ENCODE measurements at regions not wholly inside any gene's neighbourhood (a gene's known extent, or its start where the extent isn't known, plus 50 kb on each side); places are given as distances from the start of the nearest gene placed in this dataset.

DNA sequence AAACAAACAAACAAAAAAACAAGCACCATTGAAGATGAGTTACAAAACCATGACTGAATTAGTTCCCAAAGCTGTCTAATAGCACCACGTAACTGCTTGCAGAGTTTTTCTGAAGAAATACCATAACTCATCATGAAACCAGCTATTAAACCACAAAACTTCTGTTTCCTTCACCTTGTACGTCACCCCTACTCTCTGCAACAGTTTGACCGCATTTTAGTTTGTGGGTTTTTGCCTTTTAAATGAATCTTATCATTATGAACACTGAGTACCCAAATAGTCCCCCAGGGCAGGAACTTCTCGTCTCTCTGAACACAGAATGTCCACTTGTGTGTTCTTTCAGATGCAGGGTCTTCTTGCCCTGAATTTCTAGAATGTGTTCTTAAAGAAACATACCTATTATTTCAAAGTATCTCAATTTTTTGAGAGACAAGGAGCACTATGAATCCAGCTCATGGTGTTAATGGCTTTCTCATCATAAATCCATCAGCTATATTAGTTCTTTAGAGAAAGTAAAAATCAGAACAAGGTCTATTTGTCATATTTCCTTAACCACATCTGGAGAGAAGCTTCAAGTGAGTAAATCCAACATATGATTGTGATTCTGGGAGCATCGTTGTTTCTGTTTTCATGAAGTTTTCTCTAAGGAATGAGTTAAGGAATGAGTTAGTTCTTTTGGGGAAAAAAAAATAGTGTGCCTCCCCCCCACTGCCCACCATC, 210.6 kb downstream of the AUH start:
- H3K4me1 ChIP-seq (ENCODE audit: control insufficient read depth in 2 of 2, insufficient read depth in 2 of 2, low read length in 2 of 2): peaks cover 23 to 49% of the 10 kb centered on the region in 2 donors
- H3K9me3 ChIP-seq (ENCODE audit: control extremely low read depth in 1 of 3, control insufficient read depth in 2 of 3, insufficient read depth in 1 of 3, low read length in 2 of 3): peaks cover 0 to 12% (median 0%) of the 10 kb centered on the region in 3 donors
- H3K27ac ChIP-seq (ENCODE audit: low read length in 2 of 2): no peak overlapping the region
- CTCF ChIA-PET: interaction anchor here (0.6 to 1.6 kb wide), 6 partner anchors 12 to 275 kb away, joined by 3 to 4 read pairs (median 4); no protein-coding TSS in a partner anchor
- POLR2A ChIA-PET: interaction anchor here (0.5 to 0.7 kb wide), 3 partner anchors 37 to 340 kb away, joined by 3 to 4 read pairs (median 3); no protein-coding TSS in a partner anchor
- H3K79me2 ChIP-seq (ENCODE audit: control insufficient read depth, insufficient read depth, low read length): no peaks in the 10 kb centered on the region
- intact Hi-C loops (cut with micrococcal nuclease): loop anchor here (1.0 to 5.0 kb wide), 4 partner anchors 13 to 562 kb away; partner anchors contain the start of gene NFIL3
- Mint-ChIP-seq H3K4me3 (peak overlapping the region; percentile 44), H3K27me3 (peaks cover 5% of the 10 kb centered on the region), H3K4me1 (peaks cover 45% of the 10 kb centered on the region), H3K9me3 (ENCODE audit: insufficient read depth) (peaks cover 3% of the 10 kb centered on the region), H3K27ac (peak overlapping the region; percentile 61)
- WGBS (ENCODE audit: insufficient coverage): 0% methylated on average over 2 of the region's 5 CpGs
- H4K20me1 ChIP-seq (ENCODE audit: control insufficient read depth, insufficient read depth, low read length, poor library complexity, severe bottlenecking): no peaks in the 10 kb centered on the region
- ATAC-seq (ENCODE audit: low read depth) (peak; percentile 77), DNase-seq (peak; percentile 81)
- no peaks in the 10 kb centered on the region for H3K27me3 ChIP-seq (replicated peaks in 1 of 4; ENCODE audit: control extremely low read depth in 1 of 4, control insufficient read depth in 3 of 4, insufficient read depth in 4 of 4, low read length in 3 of 4)
- no peak overlapping the region for H2AFZ ChIP-seq (ENCODE audit: insufficient read depth, low read depth, low read length, poor library complexity, severe bottlenecking)
- peak overlapping the region; percentile 26 for H3K4me2 ChIP-seq (replicated peaks; ENCODE audit: low read depth, low read length, poor library complexity, severe bottlenecking)
- H3K4me3 ChIP-seq (ENCODE audit: control extremely low read depth in 1 of 5, extremely low read depth in 1 of 5, insufficient read depth in 1 of 5, low read depth in 2 of 5, low read length in 4 of 5): no peak overlapping the region
- no peaks in the 10 kb centered on the region for H3K36me3 ChIP-seq (replicated peaks in 1 of 2; ENCODE audit: control extremely low read depth in 1 of 2, control insufficient read depth in 1 of 2, extremely low read depth in 1 of 2, insufficient read depth in 2 of 2, low read length in 1 of 2)
- TF ChIP-seq, protein P1, sequence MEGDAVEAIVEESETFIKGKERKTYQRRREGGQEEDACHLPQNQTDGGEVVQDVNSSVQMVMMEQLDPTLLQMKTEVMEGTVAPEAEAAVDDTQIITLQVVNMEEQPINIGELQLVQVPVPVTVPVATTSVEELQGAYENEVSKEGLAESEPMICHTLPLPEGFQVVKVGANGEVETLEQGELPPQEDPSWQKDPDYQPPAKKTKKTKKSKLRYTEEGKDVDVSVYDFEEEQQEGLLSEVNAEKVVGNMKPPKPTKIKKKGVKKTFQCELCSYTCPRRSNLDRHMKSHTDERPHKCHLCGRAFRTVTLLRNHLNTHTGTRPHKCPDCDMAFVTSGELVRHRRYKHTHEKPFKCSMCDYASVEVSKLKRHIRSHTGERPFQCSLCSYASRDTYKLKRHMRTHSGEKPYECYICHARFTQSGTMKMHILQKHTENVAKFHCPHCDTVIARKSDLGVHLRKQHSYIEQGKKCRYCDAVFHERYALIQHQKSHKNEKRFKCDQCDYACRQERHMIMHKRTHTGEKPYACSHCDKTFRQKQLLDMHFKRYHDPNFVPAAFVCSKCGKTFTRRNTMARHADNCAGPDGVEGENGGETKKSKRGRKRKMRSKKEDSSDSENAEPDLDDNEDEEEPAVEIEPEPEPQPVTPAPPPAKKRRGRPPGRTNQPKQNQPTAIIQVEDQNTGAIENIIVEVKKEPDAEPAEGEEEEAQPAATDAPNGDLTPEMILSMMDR (IDR thresholded peaks at IDR 0.05): no peak
- no peak for TF ChIP-seq EZH2 (IDR thresholded peaks at IDR 0.05; ENCODE audit: borderline replicate concordance, insufficient read depth, low read depth, low read length, poor library complexity, severe bottlenecking)
- H3K9ac ChIP-seq (ENCODE audit: low read length): no peak overlapping the region

DNA sequence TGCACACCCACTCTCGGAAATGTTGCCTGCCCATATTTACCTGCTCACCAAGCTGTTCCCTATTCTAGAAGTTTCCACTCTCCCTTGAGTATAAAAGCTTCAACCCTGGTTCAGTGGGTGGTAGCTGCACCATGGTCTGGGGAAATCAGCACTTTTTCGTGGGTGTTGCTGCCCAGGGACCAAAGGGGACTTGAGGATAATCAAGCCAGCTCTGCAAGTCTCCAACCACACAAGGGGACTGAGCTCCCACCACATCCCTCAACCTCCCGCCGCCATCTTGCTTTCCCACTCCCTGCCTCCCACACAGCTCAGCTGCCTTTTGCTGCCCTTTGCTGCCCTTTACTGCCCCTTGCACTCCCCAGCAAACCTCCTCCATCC, 210.0 kb downstream of the AUH start:
- Histone ChIP-seq H3K4me3 (ENCODE audit: control extremely low read depth in 1 of 5, extremely low read depth in 1 of 5, insufficient read depth in 1 of 5, low read depth in 2 of 5, low read length in 4 of 5) (no peak overlapping the region), H3K4me1 (ENCODE audit: control insufficient read depth in 2 of 2, insufficient read depth in 2 of 2, low read length in 2 of 2) (peaks cover 23 to 45% of the 10 kb centered on the region in 2 donors), H3K79me2 (ENCODE audit: control insufficient read depth, insufficient read depth, low read length) (no peaks in the 10 kb centered on the region), H3K27me3 (replicated peaks in 1 of 4; ENCODE audit: control extremely low read depth in 1 of 4, control insufficient read depth in 3 of 4, insufficient read depth in 4 of 4, low read length in 3 of 4) (no peaks in the 10 kb centered on the region), H3K4me2 (replicated peaks; ENCODE audit: low read depth, low read length, poor library complexity, severe bottlenecking) (peak overlapping the region; percentile 26), H3K27ac (ENCODE audit: low read length in 2 of 2) (no peak overlapping the region), H3K9ac (ENCODE audit: low read length) (no peak overlapping the region), H3K9me3 (ENCODE audit: control extremely low read depth in 1 of 3, control insufficient read depth in 2 of 3, insufficient read depth in 1 of 3, low read length in 2 of 3) (peaks cover 0 to 12% (median 0%) of the 10 kb centered on the region in 3 donors), H4K20me1 (ENCODE audit: control insufficient read depth, insufficient read depth, low read length, poor library complexity, severe bottlenecking) (no peaks in the 10 kb centered on the region), H2AFZ (ENCODE audit: insufficient read depth, low read depth, low read length, poor library complexity, severe bottlenecking) (no peak overlapping the region), H3K36me3 (replicated peaks in 1 of 2; ENCODE audit: control extremely low read depth in 1 of 2, control insufficient read depth in 1 of 2, extremely low read depth in 1 of 2, insufficient read depth in 2 of 2, low read length in 1 of 2) (no peaks in the 10 kb centered on the region)
- 52% methylated on average over 3 of the region's 4 CpGs for WGBS (ENCODE audit: insufficient coverage)
- ATAC-seq (ENCODE audit: low read depth) (no peak), DNase-seq (peak; percentile 17)
- TF ChIP-seq, protein P1 (IDR thresholded peaks at IDR 0.05): no peak
- no peak for TF ChIP-seq EZH2 (IDR thresholded peaks at IDR 0.05; ENCODE audit: borderline replicate concordance, insufficient read depth, low read depth, low read length, poor library complexity, severe bottlenecking)
- CTCF ChIA-PET: interaction anchor here (0.9 to 1.6 kb wide), 5 partner anchors 13 to 274 kb away, joined by 3 to 4 read pairs (median 4); no protein-coding TSS in a partner anchor
- Mint-ChIP-seq H3K27me3 (peaks cover 5% of the 10 kb centered on the region), H3K27ac (no peak overlapping the region), H3K4me1 (peaks cover 45% of the 10 kb centered on the region), H3K4me3 (peak overlapping the region; percentile 7), H3K9me3 (ENCODE audit: insufficient read depth) (peaks cover 3% of the 10 kb centered on the region)
- intact Hi-C loops (cut with micrococcal nuclease): loop anchor here (1.0 to 5.0 kb wide), 4 partner anchors 13 to 561 kb away; partner anchors contain the start of gene NFIL3
- POLR2A ChIA-PET: no interaction called here
